Fibroblast of gingiva (primary cell): ENCODE measurements at regions not wholly inside any gene's neighbourhood (a gene's known extent, or its start where the extent isn't known, plus 50 kb on each side); places are given as distances from the start of the nearest gene placed in this dataset.

ENCODE experiments used
- DNase-seq: peaks from one replicate; pipeline ENCODE4 v3.0.0-alpha.2; 2011; ENCODE audit warnings: low read depth

DNA sequence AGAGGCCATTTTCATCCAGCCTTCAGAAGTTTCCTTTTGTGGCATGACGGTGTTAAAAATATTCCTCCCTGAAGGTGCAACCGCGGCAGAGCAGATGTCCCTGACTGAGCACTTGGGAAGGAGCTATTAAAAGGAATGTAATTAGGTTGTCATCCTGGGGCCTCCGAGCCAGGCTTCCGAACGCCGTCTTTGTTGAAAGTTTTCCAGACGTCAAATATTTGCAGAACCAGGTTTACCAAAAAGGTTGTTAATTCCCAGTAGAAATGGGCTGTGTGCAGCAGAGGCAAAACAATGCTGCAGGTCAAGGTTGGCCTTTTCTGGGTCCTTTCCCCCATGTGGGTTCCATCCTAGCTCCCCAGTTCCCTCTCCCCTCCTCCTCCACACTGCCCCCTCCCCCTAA lies 88.8 kb upstream of the CALM2 start:
- DNase-seq: no peak

DNA sequence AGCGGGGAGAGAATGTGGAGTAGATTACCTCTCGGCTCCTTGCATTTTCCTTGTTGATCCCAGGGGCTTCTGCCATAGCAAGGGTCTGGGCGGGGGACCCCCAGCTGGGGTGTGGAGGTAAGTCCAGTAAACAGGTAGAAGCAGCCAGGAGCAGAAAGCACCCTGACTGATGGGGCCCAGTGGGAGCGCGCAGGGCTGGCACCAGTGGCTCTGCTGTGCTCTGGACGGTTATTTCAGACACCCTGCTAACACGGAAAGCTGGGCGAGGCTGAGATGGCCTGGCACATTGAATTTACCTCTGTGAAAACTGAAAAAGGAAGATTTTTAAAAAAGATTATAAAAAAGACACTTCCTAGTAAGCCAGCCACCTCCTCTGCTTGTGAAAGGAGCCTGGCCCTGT lies 88.4 kb upstream of the CALM2 start:
- no peak for DNase-seq

DNA sequence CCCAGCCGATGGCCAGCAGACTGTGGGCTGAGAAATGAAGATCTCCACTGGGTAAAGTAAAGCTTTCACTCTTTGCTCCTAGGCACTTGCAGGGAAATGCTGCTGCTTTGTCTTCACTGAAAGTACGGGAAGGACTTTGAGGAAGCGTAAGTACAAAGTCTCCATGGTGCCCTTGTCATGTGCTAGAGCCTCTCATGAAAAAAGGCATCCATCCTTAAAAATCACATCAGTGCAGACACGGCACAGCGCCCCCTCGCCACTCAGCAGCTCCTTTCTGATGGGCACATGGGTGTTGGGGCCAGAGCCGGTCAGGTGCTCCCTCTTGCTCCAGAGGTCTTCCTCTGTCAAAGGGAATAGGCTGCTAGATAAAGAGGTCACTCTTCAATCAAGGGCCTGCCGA lies 87.8 kb upstream of the CALM2 start:
- no peak for DNase-seq

DNA sequence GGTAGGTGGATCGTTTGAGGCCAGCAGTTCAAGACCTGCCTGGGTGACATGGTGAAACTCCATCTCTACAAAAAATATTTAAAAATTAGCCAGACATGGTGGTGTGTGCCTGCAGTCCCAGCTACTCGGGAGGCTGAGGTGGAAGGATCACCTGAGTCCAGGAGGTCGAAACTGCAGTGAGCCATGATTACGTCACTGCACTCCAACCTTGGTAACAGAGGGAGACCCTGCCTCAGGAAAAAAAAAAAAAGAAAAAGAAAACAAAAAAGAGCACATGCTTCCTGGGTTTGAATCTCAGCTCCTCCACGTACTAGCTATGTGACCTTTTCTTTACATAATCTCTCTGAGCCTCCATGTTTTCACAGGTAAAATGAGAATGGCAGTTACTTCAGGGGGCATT lies 86.3 kb upstream of the CALM2 start:
- no peak for DNase-seq

DNA sequence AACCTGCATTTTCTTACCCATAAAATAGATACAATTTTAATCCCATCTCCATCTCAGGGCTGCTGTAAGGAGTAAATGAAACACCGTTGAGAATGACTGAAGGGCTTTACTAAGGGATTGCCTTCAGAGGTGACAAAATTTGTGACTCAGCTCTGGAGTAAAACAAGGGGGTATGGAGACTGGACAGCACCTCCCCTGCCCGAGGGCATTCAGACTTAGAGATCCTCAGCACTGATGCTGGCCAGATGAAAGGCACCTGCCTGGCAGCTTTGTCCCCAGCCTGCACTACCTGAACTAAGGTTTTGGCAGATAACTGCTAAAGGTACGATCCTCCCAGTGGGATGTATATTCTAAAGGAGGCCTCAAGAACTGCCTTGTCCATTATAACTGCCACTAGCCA lies 84.7 kb upstream of the CALM2 start:
- DNase-seq: no peak

DNA sequence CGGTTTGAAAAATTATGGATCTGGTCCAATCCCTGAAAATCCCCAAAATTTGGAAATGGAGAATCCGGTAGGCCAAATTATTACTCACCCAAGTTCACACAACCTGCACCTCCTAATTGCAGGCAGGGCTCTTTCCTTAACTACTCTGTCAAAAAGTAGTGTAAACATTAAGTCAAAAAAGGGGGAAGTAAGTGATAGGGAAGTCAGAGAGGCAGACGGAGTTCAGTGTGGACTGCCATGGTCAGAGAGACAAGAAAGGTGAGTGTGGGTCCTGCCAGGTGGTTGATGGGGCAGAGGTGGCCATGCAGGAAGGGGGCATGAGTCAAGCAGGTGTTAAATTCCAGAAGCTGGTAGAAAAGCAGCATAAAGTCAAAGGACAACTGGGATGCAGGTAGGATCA lies 83.5 kb upstream of the CALM2 start:
- no peak for DNase-seq

DNA sequence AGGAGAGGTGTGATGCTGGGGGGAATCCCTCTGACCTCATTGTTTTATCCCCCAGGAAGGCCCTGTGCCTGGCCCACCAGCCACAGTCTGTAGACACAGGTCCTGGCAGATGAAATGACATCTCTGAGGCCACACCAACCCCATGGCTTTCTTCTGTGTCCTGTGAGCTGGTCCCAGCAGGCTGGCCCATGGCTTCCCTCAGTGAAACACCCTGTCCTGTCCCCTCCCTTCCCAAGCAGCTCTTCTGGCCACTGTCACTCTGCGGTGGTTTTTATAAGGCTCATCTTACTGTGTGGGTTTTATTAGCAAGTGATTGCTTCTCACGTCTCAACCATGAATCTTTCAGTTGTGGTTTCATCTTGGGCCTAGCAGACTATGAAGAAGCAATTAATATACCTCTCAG lies 81.6 kb upstream of the CALM2 start:
- DNase-seq: no peak

DNA sequence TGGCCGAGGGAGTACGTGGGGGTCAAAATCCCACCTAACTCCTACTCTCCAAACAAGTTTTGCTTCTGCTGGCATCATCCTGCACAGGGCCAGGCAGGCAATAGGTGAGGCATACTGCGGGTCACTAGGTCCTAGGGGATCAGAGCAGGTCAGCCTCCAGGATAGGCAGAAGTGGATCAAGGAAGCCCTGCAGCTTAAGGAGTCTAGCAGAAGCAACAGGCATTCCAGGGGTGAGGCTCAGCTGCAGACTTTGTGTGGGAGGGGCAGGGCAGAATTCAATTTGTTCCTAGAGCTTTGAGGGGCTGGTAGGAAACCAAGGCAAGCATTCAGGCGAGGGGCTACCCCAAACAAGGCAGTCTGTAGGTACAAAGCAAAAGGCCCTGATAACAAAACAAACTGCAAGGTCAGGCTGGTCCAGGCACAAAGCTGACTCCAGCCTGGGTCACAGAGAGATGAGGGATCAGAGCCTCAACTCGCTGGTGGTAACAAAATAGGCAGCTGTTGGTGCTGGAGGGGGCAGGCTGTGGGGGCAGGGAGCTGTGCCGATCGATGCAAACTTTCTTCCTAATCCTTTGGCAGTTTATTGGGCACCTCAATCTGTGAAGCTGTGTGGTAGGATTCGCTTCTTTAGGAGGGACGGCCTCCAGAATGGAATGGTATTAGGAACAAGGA lies 80.2 kb upstream of the CALM2 start:
- DNase-seq: no peak

DNA sequence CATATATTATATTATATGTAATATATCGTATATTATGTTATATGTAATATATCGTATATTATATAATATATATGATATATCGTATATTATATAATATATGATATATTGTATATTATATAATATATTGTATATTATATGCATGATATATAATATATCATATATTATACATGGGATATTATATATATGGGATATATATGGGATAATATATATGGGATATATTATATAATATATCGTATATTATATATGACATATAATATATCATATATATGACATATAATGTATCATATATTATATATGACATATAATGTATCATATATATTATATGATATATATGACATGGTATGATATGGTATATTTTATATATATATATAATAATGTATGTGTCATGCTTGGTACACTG lies 79.5 kb upstream of the CALM2 start:
- no peak for DNase-seq

DNA sequence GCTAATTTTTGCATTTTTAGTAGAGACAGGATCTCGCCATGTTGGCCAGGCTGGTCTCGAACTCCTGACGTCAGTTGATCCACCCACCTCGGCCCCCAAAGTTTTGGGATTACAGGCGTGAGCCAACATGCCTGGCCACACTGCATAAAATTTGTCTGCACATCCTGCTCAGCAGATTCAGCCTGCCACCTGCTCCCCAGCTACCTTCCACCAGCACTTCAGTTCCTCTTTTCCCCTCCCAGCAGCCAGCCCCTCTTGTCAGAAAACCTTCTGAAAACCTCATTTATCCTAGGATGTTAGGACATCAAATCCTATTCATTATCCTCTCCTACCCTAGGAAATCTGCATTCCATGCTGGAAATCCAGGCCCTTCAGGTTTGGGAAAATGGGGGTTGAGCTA lies 78.2 kb upstream of the CALM2 start:
- DNase-seq: no peak

DNA sequence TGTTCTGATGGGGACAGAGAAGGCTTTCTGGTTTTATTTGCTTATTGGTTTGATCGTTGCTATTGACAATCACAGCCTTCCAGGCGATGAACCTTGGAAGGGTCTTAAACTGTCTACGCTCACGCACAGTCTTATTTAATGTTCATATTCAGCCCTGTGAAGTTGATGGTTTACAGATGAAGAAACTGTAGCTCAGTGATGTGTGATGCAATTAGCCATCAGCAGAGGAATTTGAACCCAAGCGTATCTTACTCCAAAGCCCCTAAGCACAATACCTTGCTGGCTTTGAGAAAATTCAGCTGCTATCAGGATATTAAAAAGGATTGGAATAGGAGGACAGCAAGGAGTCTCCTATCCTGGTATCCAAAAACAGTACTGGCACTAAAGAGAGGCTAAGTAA lies 77.1 kb upstream of the CALM2 start:
- DNase-seq: no peak

DNA sequence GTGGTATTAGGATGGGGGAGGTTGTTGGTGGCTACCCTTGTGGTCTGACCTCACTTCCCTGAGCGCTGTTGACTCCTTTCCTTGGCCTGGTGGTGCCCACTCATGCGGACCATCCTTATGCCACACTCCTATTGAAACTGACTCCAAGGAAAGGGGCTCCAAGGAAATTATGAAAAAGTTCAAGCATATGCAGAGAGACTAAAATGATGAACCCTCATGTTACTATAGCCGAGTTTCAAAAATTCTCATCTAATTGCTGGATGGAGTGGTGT lies 75.0 kb upstream of the CALM2 start:
- DNase-seq: no peak

DNA sequence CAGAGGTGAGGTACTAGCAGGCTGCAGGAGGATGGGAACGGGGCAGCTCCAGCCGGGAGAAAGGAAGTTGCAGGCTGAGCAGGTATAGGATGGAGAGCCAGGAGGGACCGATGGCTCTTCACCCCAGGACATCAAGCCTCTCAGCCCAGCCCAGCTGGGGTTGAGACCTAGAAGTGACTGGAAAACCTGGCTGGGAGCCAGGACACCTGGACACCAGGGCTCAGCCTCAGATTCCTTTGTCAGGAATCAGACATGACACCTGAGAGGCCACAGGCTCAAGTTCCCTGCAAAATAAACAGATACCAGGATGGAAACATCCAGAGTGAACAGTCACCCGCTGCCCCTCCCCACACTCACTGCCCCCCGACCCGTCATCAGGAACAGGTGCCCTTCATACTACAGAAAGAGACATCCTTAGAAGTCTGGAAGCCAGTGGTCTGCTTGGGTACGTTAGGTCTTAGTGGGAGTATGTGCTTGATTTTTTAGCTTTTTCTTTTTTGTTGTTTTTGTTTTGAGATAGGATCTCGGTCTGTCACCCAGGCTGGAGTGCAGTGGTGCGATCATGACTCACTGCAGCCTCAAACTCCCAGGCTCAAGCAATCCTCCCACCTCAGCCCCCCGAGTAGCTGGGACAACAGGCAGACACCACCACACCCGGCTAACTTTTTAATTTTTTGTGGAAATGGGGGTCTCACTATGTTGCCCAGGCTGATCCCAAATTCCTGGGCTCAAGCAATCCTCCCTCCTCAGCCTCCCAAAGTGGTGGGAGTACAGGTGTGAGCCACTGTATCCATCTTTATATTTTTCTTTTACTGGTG lies 74.5 kb upstream of the CALM2 start:
- DNase-seq: no peak

DNA sequence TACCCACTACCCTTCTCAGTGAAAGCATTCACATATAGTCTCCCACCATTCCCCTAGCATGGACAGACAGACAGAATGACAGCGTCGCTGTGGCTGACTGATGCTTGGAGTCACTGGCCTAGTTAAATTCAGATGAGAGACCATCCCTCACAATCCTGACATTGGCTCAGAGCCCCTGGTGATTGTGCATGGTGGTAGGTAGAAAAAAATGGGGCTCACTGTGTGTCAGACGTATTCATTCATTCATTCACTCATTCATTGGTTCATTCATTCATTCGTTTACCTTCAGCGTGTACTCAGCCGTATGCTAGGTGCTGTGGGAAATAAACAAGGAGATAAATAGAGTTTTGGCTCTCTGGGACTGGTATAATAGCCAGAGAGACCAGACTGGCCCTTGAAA lies 73.6 kb upstream of the CALM2 start:
- DNase-seq: no peak

DNA sequence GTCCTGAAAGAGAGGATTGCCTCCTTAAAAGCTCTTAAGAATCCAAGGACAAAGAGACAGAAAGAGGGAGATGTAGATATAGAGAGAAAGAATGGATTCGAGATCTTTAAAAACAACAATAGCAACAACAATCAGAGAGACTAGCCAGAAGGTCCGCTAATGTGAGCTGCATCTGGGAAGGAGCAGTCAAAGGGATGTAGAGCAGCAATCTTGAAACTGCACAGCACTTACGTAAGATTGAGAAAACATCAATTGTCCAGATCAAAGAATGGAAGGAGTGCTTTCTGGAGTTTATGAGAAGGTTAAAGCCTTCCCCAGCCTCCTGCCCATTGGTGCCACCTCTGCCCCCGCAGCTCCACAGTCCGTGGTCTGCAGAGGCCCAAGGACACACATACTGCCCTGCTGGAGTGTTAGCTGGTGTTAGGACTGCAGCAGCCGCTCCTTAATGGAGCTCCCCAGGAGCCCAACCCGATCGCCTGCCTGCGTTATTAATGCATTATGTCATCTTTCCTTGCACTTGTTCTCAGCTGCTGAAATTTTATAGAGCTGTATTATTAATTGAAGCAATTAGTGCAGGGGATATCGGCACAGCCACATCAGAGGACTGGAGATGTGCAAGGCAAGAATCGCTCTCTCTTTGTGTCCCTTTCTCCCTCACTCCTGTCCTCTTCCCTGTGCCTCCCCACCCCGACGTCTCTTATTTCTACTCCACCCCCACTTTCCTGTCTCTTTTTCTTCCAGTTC lies 73.0 kb upstream of the CALM2 start:
- no peak for DNase-seq

DNA sequence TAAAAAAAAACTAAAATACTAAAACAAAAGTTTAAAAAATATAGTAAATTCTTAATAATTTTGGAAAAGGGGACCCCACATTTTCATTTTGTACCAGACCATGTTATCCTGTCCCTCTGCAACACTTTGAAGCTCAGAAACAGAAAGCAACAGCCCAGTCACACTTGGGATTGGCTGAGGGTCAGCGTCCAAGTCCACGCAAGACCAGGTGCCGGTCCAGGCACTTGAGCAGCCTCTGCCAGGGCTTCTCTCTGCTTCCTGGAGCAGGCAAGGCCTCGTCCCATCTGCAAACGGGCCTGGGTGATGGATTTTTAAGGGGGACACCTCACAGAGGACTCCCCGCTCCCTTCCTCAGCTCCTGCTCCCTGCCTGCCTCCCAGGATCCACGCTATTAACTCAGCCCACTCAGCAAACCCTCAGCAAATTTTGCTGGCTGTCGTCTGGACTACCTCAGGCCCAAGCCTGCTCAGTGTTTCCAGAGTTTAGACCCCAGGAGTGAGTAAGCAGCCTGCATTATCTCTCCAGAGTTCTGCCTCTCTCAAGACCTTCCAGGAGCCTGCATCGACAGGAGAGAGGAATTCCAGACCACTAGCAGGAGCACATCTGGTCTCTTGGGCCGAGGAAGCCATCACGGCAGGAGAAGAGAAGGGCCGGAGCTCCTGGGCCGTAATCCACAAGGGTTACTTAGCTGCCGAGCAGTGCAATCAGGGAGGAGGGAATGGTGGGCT lies 67.4 kb upstream of the CALM2 start:
- no peak for DNase-seq

DNA sequence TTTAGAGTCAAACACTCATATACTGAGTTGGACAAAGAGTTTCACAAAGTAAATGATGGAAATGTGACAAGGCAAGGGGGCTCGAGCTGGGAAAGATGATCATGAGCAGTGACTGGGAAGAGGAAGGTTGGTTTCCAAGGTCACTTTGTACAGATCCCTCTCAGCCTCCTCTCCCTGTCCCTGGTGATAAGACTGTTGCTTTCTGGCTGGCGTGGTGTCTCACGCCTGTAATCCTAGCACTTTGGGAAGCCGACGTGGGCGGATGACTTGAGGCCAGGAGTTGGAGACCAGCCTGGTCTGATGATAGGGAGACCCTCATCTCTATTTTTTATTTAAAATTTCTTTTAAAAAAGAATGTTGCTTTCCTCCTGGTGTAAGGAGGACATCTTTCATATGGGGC lies 65.4 kb upstream of the CALM2 start:
- no peak for DNase-seq

DNA sequence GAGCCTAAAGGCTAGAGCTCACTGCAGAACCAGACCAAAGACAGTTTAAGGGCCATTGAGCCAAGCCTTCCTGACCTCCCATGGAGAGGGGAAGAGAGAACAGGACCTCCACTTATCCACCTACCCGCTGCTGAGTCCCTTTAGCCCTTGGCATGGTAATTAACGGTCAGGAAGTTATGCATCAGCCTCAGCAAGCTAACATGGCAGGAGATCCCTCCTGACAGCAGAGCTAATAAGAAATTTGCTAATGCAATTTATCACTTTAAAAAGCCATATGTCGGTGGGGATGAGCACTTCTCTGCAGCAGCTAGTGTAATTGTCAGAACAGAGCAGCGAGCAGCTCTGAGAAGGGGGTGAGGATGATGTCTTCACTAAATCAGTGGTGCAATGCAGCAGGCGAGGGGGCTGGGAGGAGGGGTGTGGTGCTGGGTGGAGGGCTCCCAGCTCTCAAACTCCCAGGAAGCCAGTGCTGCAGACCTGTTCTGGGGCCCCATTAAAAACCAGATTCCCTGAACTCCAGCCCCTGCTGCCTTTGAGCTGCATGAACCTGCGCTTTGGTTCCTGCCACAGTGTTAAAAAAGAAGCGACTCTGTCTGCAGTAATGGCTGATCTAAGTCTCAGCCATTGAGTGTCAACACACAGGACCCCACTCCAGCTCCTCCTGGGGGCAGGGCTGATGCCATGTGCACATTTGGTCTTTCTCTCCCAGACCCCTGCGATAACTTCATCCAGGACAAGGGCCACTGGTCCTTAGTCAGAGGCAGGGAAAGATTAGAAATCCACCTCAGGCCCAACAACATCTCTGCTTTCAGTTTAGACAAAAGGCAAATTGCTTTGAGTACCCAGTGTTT lies 63.0 kb upstream of the CALM2 start:
- no peak for DNase-seq

DNA sequence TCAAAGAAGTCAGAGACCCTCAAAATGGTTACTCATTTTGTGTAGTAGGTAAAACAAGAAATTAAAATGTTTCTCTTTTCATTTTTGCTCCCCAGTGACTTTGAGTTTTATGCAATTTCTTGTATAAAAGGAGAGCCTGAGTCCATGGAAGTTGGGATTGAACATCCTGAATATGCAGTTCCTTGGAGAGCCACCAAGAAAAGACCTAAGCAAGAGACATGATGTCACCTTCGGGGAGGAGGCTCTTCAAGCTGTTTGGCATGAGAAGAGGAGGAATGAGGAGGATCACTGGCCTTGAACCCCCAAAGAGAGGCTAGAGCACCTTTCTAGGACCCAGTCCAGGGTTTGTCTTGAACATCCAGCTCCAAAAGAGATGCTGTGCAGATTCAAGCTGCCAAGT lies 62.3 kb upstream of the CALM2 start:
- DNase-seq: no peak

DNA sequence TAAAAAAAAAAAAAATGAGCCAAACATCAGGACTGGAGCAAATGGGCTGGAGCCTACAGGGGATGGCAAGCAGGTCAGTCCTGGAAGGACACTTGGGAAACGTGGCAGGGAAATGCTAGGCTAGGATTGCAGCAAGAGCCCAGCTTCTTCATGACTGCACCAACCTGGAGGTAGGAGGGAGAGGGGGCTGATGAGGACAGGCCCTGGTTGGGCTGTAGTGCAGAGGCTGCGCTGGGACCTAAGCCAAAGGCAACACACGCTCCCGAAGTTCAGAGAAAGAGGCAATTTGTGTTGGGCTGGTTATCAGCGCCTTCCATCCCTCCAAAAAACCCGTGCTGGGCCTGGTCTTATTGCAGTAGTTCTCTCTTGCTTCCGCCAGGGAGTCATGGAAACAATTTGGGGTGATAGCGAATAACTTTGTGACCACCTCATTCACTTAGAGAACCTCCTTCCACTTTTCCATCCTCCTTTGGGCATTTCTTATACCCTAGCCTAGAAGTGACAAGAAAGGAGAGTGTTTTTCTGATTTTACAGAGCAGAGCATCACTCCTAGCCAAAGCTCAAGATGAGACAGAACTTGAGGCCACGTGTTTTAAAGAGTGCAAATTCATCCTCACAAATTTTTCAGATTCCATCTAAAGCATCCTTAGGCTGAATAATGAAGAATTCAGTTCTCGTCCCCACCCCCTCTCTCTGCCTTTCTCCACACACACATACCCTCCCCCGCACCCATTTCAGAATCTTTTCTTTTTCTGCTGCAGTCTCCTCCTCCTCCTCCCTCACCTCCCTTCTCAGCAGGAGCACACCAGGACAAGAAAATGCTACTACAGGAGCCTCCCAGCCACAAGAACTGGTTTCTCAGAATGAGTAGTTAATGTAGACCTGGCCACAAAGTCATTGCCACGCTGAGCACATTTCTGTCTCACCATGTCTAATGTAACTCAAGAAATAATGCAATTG lies 61.3 kb upstream of the CALM2 start:
- DNase-seq: no peak
